ENCODE measurements at regions not wholly inside any gene's neighbourhood (a gene's known extent, or its start where the extent isn't known, plus 50 kb on each side); places are given as distances from the start of the nearest gene placed in this dataset.

- H3K4me3 ChIP-seq (ENCODE audit: low read length), result no peak overlapping the region
- H3K27me3 ChIP-seq (ENCODE audit: control insufficient read depth, insufficient read depth, low read length), result no peaks in the 10 kb centered on the region
- H3K36me3 ChIP-seq (ENCODE audit: control insufficient read depth, insufficient read depth, low read length), result no peaks in the 10 kb centered on the region
- H3K9me3 ChIP-seq (ENCODE audit: control insufficient read depth, insufficient read depth, low read length), result no peaks in the 10 kb centered on the region
- H3K27ac ChIP-seq (ENCODE audit: low read length), result no peak overlapping the region
- DNase-seq (ENCODE audit: low read depth, low spot score), result no peak
- peaks cover 5% of the 10 kb centered on the region for H3K4me1 ChIP-seq (ENCODE audit: control insufficient read depth, insufficient read depth, low read length)
- WGBS (ENCODE audit: insufficient coverage, insufficient read length), result 100% methylated on average over 3 of the region's 7 CpGs
These were observed 714.5 kb downstream of the UQCRFS1 start for GRCh38 chr19:28498404-28498976.

GRCh38 chr19:28497887-28498286, 715.1 kb downstream of the UQCRFS1 start:
- Histone ChIP-seq H3K27me3 (ENCODE audit: control insufficient read depth, insufficient read depth, low read length) (no peaks in the 10 kb centered on the region), H3K4me3 (ENCODE audit: low read length) (no peak overlapping the region), H3K4me1 (ENCODE audit: control insufficient read depth, insufficient read depth, low read length) (peaks cover 4% of the 10 kb centered on the region), H3K36me3 (ENCODE audit: control insufficient read depth, insufficient read depth, low read length) (no peaks in the 10 kb centered on the region), H3K27ac (ENCODE audit: low read length) (no peak overlapping the region), H3K9me3 (ENCODE audit: control insufficient read depth, insufficient read depth, low read length) (no peaks in the 10 kb centered on the region)
- no CpG with 5 or more reads among the region's 4 CpGs for WGBS (ENCODE audit: insufficient coverage, insufficient read length)
- DNase-seq (ENCODE audit: low read depth, low spot score), result no peak

GRCh38 chr19:28497137-28497536, 715.8 kb downstream of the UQCRFS1 start:
- Histone ChIP-seq H3K4me1 (ENCODE audit: control insufficient read depth, insufficient read depth, low read length) (peaks cover 4% of the 10 kb centered on the region), H3K9me3 (ENCODE audit: control insufficient read depth, insufficient read depth, low read length) (no peaks in the 10 kb centered on the region), H3K36me3 (ENCODE audit: control insufficient read depth, insufficient read depth, low read length) (no peaks in the 10 kb centered on the region), H3K4me3 (ENCODE audit: low read length) (no peak overlapping the region), H3K27me3 (ENCODE audit: control insufficient read depth, insufficient read depth, low read length) (no peaks in the 10 kb centered on the region), H3K27ac (ENCODE audit: low read length) (no peak overlapping the region)
- no CpG with 5 or more reads among the region's 5 CpGs for WGBS (ENCODE audit: insufficient coverage, insufficient read length)
- DNase-seq (ENCODE audit: low read depth, low spot score), result no peak

GRCh38 chr19:28495046-28495445, 717.9 kb downstream of the UQCRFS1 start:
- Histone ChIP-seq H3K27ac (ENCODE audit: low read length) (no peak overlapping the region), H3K4me1 (ENCODE audit: control insufficient read depth, insufficient read depth, low read length) (peaks cover 1% of the 10 kb centered on the region; the same call in 1 of the 2 replicates), H3K4me3 (ENCODE audit: low read length) (no peak overlapping the region), H3K27me3 (ENCODE audit: control insufficient read depth, insufficient read depth, low read length) (no peaks in the 10 kb centered on the region), H3K9me3 (ENCODE audit: control insufficient read depth, insufficient read depth, low read length) (no peaks in the 10 kb centered on the region), H3K36me3 (ENCODE audit: control insufficient read depth, insufficient read depth, low read length) (no peaks in the 10 kb centered on the region)
- no CpG with 5 or more reads among the region's 4 CpGs for WGBS (ENCODE audit: insufficient coverage, insufficient read length)
- DNase-seq (ENCODE audit: low read depth, low spot score), result no peak

- Histone ChIP-seq H3K27me3 (ENCODE audit: control insufficient read depth, insufficient read depth, low read length) (no peaks in the 10 kb centered on the region), H3K27ac (ENCODE audit: low read length) (no peak overlapping the region), H3K4me3 (ENCODE audit: low read length) (no peak overlapping the region), H3K36me3 (ENCODE audit: control insufficient read depth, insufficient read depth, low read length) (no peaks in the 10 kb centered on the region), H3K9me3 (ENCODE audit: control insufficient read depth, insufficient read depth, low read length) (no peaks in the 10 kb centered on the region), H3K4me1 (ENCODE audit: control insufficient read depth, insufficient read depth, low read length) (peaks cover 1% of the 10 kb centered on the region; the same call in 1 of the 2 replicates)
- no CpG with 5 or more reads among the region's 7 CpGs for WGBS (ENCODE audit: insufficient coverage, insufficient read length)
- no peak for DNase-seq (ENCODE audit: low read depth, low spot score)
These were observed 718.5 kb downstream of the UQCRFS1 start for GRCh38 chr19:28494461-28494860.

- Histone ChIP-seq H3K36me3 (ENCODE audit: control insufficient read depth, insufficient read depth, low read length) (no peaks in the 10 kb centered on the region), H3K27me3 (ENCODE audit: control insufficient read depth, insufficient read depth, low read length) (no peaks in the 10 kb centered on the region), H3K9me3 (ENCODE audit: control insufficient read depth, insufficient read depth, low read length) (no peaks in the 10 kb centered on the region), H3K4me3 (ENCODE audit: low read length) (no peak overlapping the region), H3K4me1 (ENCODE audit: control insufficient read depth, insufficient read depth, low read length) (peaks cover 1% of the 10 kb centered on the region; the same call in 1 of the 2 replicates), H3K27ac (ENCODE audit: low read length) (no peak overlapping the region)
- WGBS (ENCODE audit: insufficient coverage, insufficient read length), result no CpG with 5 or more reads among the region's 5 CpGs
- no peak for DNase-seq (ENCODE audit: low read depth, low spot score)
These were observed 719.1 kb downstream of the UQCRFS1 start for GRCh38 chr19:28493884-28494283.

- WGBS (ENCODE audit: insufficient coverage, insufficient read length), result no CpG with 5 or more reads among the region's 8 CpGs
- no peaks in the 10 kb centered on the region for H3K27me3 ChIP-seq (ENCODE audit: control insufficient read depth, insufficient read depth, low read length)
- H3K27ac ChIP-seq (ENCODE audit: low read length), result no peak overlapping the region
- no peak for DNase-seq (ENCODE audit: low read depth, low spot score)
- no peaks in the 10 kb centered on the region for H3K36me3 ChIP-seq (ENCODE audit: control insufficient read depth, insufficient read depth, low read length)
- no peak overlapping the region for H3K4me3 ChIP-seq (ENCODE audit: low read length)
- peaks cover 1% of the 10 kb centered on the region; the same call in 1 of the 2 replicates for H3K4me1 ChIP-seq (ENCODE audit: control insufficient read depth, insufficient read depth, low read length)
- H3K9me3 ChIP-seq (ENCODE audit: control insufficient read depth, insufficient read depth, low read length), result no peaks in the 10 kb centered on the region
These were observed 720.3 kb downstream of the UQCRFS1 start for GRCh38 chr19:28492621-28493020.

- H3K4me1 ChIP-seq (ENCODE audit: control insufficient read depth, insufficient read depth, low read length), result peaks cover 1% of the 10 kb centered on the region; the same call in 1 of the 2 replicates
- H3K36me3 ChIP-seq (ENCODE audit: control insufficient read depth, insufficient read depth, low read length), result no peaks in the 10 kb centered on the region
- no peak overlapping the region for H3K27ac ChIP-seq (ENCODE audit: low read length)
- H3K27me3 ChIP-seq (ENCODE audit: control insufficient read depth, insufficient read depth, low read length), result no peaks in the 10 kb centered on the region
- DNase-seq (ENCODE audit: low read depth, low spot score), result no peak
- no peak overlapping the region for H3K4me3 ChIP-seq (ENCODE audit: low read length)
- H3K9me3 ChIP-seq (ENCODE audit: control insufficient read depth, insufficient read depth, low read length), result no peaks in the 10 kb centered on the region
These were observed 720.8 kb downstream of the UQCRFS1 start for GRCh38 chr19:28492201-28492600.

- Histone ChIP-seq H3K9me3 (ENCODE audit: control insufficient read depth, insufficient read depth, low read length) (no peaks in the 10 kb centered on the region), H3K4me3 (ENCODE audit: low read length) (no peak overlapping the region), H3K27ac (ENCODE audit: low read length) (no peak overlapping the region), H3K27me3 (ENCODE audit: control insufficient read depth, insufficient read depth, low read length) (no peaks in the 10 kb centered on the region), H3K4me1 (ENCODE audit: control insufficient read depth, insufficient read depth, low read length) (peaks cover 1% of the 10 kb centered on the region; the same call in 1 of the 2 replicates), H3K36me3 (ENCODE audit: control insufficient read depth, insufficient read depth, low read length) (no peaks in the 10 kb centered on the region)
- DNase-seq (ENCODE audit: low read depth, low spot score), result no peak
- whole genome bisulfite sequencing (ENCODE audit: insufficient coverage, insufficient read length), result no CpG with 5 or more reads among the region's 13 CpGs
These were observed 723.2 kb downstream of the UQCRFS1 start for GRCh38 chr19:28489776-28490175.

- H3K9me3 ChIP-seq (ENCODE audit: control insufficient read depth, insufficient read depth, low read length), result no peaks in the 10 kb centered on the region
- H3K4me1 ChIP-seq (ENCODE audit: control insufficient read depth, insufficient read depth, low read length), result 0 out of 2 replicates have a peak, but pooled peaks cover under 1% of the 10 kb centered on the region
- DNase-seq (ENCODE audit: low read depth, low spot score), result no peak
- H3K36me3 ChIP-seq (ENCODE audit: control insufficient read depth, insufficient read depth, low read length), result no peaks in the 10 kb centered on the region
- WGBS (ENCODE audit: insufficient coverage, insufficient read length), result no CpG with 5 or more reads among the region's 9 CpGs
- no peaks in the 10 kb centered on the region for H3K27me3 ChIP-seq (ENCODE audit: control insufficient read depth, insufficient read depth, low read length)
- no peak overlapping the region for H3K4me3 ChIP-seq (ENCODE audit: low read length)
- no peak overlapping the region for H3K27ac ChIP-seq (ENCODE audit: low read length)
These were observed 723.8 kb downstream of the UQCRFS1 start for GRCh38 chr19:28489126-28489660.

GRCh38 chr19:28487999-28488398, 725.0 kb downstream of the UQCRFS1 start:
- Histone ChIP-seq H3K36me3 (ENCODE audit: control insufficient read depth, insufficient read depth, low read length) (no peaks in the 10 kb centered on the region), H3K27me3 (ENCODE audit: control insufficient read depth, insufficient read depth, low read length) (no peaks in the 10 kb centered on the region), H3K4me1 (ENCODE audit: control insufficient read depth, insufficient read depth, low read length) (no peaks in the 10 kb centered on the region), H3K27ac (ENCODE audit: low read length) (no peak overlapping the region), H3K4me3 (ENCODE audit: low read length) (no peak overlapping the region), H3K9me3 (ENCODE audit: control insufficient read depth, insufficient read depth, low read length) (no peaks in the 10 kb centered on the region)
- no CpG with 5 or more reads among the region's 6 CpGs for WGBS (ENCODE audit: insufficient coverage, insufficient read length)
- DNase-seq (ENCODE audit: low read depth, low spot score), result no peak

Data from iPS DF 6.9 (cell line).